H9 (cell line): ENCODE measurements at regions not wholly inside any gene's neighbourhood (a gene's known extent, or its start where the extent isn't known, plus 50 kb on each side); places are given as distances from the start of the nearest gene placed in this dataset.

Source experiments
- DNase-seq: peaks from one replicate; pipeline ENCODE4 v3.0.0-alpha.2; 2017
- H2AFZ ChIP-seq: one replicate; pipeline ENCODE4 v1.6.1; 2013; ENCODE audit warnings: mild to moderate bottlenecking, low read length, control low read depth, moderate library complexity
- H2AK5ac ChIP-seq: 2 replicates; pipeline ENCODE4 v1.6.1; 2013; ENCODE audit warnings: low read length, control low read depth, mixed read lengths; ENCODE audit not compliant: insufficient read length
- H2BK120ac ChIP-seq: one replicate; pipeline ENCODE4 v1.6.1; 2013; ENCODE audit warnings: low read depth, mild to moderate bottlenecking, low read length, control low read depth, inconsistent platforms; ENCODE audit not compliant: poor library complexity, severe bottlenecking
- H2BK12ac ChIP-seq: 2 replicates; pipeline ENCODE4 v1.6.1; 2013; ENCODE audit warnings: low read length, control low read depth, mixed read lengths, low read depth; ENCODE audit not compliant: insufficient read length
- H2BK15ac ChIP-seq: 2 replicates; pipeline ENCODE4 v1.6.1; 2013; ENCODE audit warnings: low read depth, low read length, control low read depth
- H2BK20ac ChIP-seq: one replicate; pipeline ENCODE4 v1.6.1; 2013; ENCODE audit warnings: low read depth, mild to moderate bottlenecking, low read length, control low read depth, inconsistent platforms; ENCODE audit not compliant: poor library complexity, severe bottlenecking
- H2BK5ac ChIP-seq: 2 replicates; pipeline ENCODE4 v1.6.1; 2013; ENCODE audit warnings: low read length, control low read depth, mixed read lengths; ENCODE audit not compliant: insufficient read length
- H3K14ac ChIP-seq: 2 replicates; pipeline ENCODE4 v1.6.1; 2013; ENCODE audit warnings: low read length, control low read depth; ENCODE audit not compliant: insufficient read depth
- H3K18ac ChIP-seq: 2 replicates; pipeline ENCODE4 v1.6.1; 2013; ENCODE audit warnings: low read depth, mild to moderate bottlenecking, mixed read lengths, low read length, control low read depth; ENCODE audit not compliant: insufficient read length
- H3K23ac ChIP-seq: 2 replicates; pipeline ENCODE4 v1.6.1; 2013; ENCODE audit warnings: low read length, control low read depth, mixed read lengths, low read depth; ENCODE audit not compliant: insufficient read length
- H3K23me2 ChIP-seq: 2 replicates; pipeline ENCODE4 v1.6.1; 2013; ENCODE audit warnings: low read depth, mild to moderate bottlenecking, mixed read lengths, low read length, control low read depth; ENCODE audit not compliant: insufficient read length, poor library complexity, severe bottlenecking
- H3K27ac ChIP-seq: 2 replicates; pipeline ENCODE4 v1.5.1; 2013; ENCODE audit warnings: low read length, control low read depth, mixed read lengths, low read depth; ENCODE audit not compliant: insufficient read length
- H3K27me3 ChIP-seq: 2 replicates; pipeline ENCODE4 v1.6.1; 2013; ENCODE audit warnings: low read length, control low read depth, inconsistent platforms; ENCODE audit not compliant: insufficient read depth
- H3K4ac ChIP-seq: 2 replicates; pipeline ENCODE4 v1.6.1; 2013; ENCODE audit warnings: low read depth, mild to moderate bottlenecking, control low read depth, inconsistent platforms, low read length, moderate library complexity
- H3K4me1 ChIP-seq: 2 replicates; pipeline ENCODE4 v1.6.1; 2013; ENCODE audit warnings: low read length, control low read depth, inconsistent platforms; ENCODE audit not compliant: insufficient read depth
- H3K4me2 ChIP-seq: 2 replicates; pipeline ENCODE4 v1.6.1; 2013; ENCODE audit warnings: low read length, control low read depth, mixed read lengths; ENCODE audit not compliant: insufficient read length, insufficient read depth
- H3K56ac ChIP-seq: 2 replicates; pipeline ENCODE4 v1.6.1; 2013; ENCODE audit warnings: low read depth, mild to moderate bottlenecking, mixed read lengths, low read length, control low read depth; ENCODE audit not compliant: insufficient read length
- H3K79me1 ChIP-seq: 2 replicates; pipeline ENCODE4 v1.6.1; 2013; ENCODE audit warnings: low read depth, mild to moderate bottlenecking, moderate library complexity, low read length, control low read depth, inconsistent platforms; ENCODE audit not compliant: insufficient read depth, poor library complexity, severe bottlenecking
- H3K79me2 ChIP-seq: 2 replicates; pipeline ENCODE4 v1.6.1; 2013; ENCODE audit warnings: low read length, control low read depth, inconsistent platforms; ENCODE audit not compliant: insufficient read depth
- H3K9ac ChIP-seq: 2 replicates; pipeline ENCODE4 v1.6.1; 2013; ENCODE audit warnings: low read length, control low read depth, mixed read lengths; ENCODE audit not compliant: insufficient read length; ENCODE audit errors: extremely low read depth
- H3K9me3 ChIP-seq: one replicate; pipeline ENCODE4 v1.6.1; 2013; ENCODE audit warnings: low read depth, low read length, inconsistent platforms; ENCODE audit not compliant: control insufficient read depth
- H3T11ph ChIP-seq: one replicate; pipeline ENCODE4 v1.6.1; 2013; ENCODE audit warnings: mild to moderate bottlenecking, low read length, control low read depth, inconsistent platforms
- H4K20me1 ChIP-seq: one replicate; pipeline ENCODE4 v1.6.1; 2013; ENCODE audit not compliant: control insufficient read depth, insufficient read length, insufficient read depth
- H4K5ac ChIP-seq: 2 replicates; pipeline ENCODE4 v1.6.1; 2013; ENCODE audit warnings: low read depth, mild to moderate bottlenecking, mixed read lengths, low read length, control low read depth; ENCODE audit not compliant: insufficient read length
- H4K8ac ChIP-seq: replicated peaks from 2 replicates; pipeline ENCODE4 v1.6.1; 2013; ENCODE audit warnings: low read length, control low read depth, mixed read lengths, low read depth; ENCODE audit not compliant: insufficient read length
- H4K91ac ChIP-seq: 2 replicates; pipeline ENCODE4 v1.6.1; 2013; ENCODE audit warnings: low read depth, mild to moderate bottlenecking, moderate library complexity, mixed read lengths, low read length, control low read depth; ENCODE audit not compliant: insufficient read length
- H3K27ac Mint-ChIP-seq, 3 experiments: 2 replicates in 2 of 3; 3 replicates in 1 of 3; pipeline ENCODE4 v1.8.0; 2020 to 2021; ENCODE audit warnings: mixed read lengths in 3 of 3, mild to moderate bottlenecking in 1 of 3, moderate library complexity in 1 of 3
- H3K27me3 Mint-ChIP-seq: 2 replicates; pipeline ENCODE4 v1.8.0; 2021; ENCODE audit warnings: low read depth, mild to moderate bottlenecking, moderate library complexity, mixed read lengths
- H3K36me3 Mint-ChIP-seq, 3 experiments: 2 replicates in 2 of 3; 3 replicates in 1 of 3; pipeline ENCODE4 v1.8.0; 2020 to 2021; ENCODE audit warnings: low read depth in 3 of 3, mixed read lengths in 3 of 3; ENCODE audit not compliant: insufficient read depth in 1 of 3
- H3K4me1 Mint-ChIP-seq, 2 experiments: 2 replicates each; pipeline ENCODE4 v1.8.0; 2020; ENCODE audit warnings: mixed read lengths in 2 of 2
- H3K4me3 Mint-ChIP-seq, 2 experiments: 2 replicates in 1 of 2; 3 replicates in 1 of 2; pipeline ENCODE4 v1.8.0; 2020 to 2021; ENCODE audit warnings: mild to moderate bottlenecking in 2 of 2, mixed read lengths in 2 of 2, moderate library complexity in 1 of 2
- H3K9me3 Mint-ChIP-seq, 2 experiments: 2 replicates in 1 of 2; 3 replicates in 1 of 2; pipeline ENCODE4 v1.8.0; 2020; ENCODE audit warnings: mild to moderate bottlenecking in 2 of 2, mixed read lengths in 2 of 2, moderate library complexity in 1 of 2
- WGBS: extraction: QIAGEN DNeasy Blood & Tissue Kit; methylation state at CpG from one replicate; pipeline ENCODE4 v1.1.7; 2013; ENCODE audit warnings: missing lambda C conversion rate, low lambda C conversion rate, mixed read lengths; ENCODE audit not compliant: insufficient read length; ENCODE audit errors: extremely low coverage; 5-methylcytosine and 5-hydroxymethylcytosine counted together
- TF ChIP-seq, protein P1 (sequence below): fragments of 200-600 bp; sonication (generic); conservative IDR thresholded peaks from 3 replicates; pipeline ENCODE4 v1.8.0; 2021; ENCODE audit warnings: antibody characterized with exemption, mild to moderate bottlenecking

DNA sequence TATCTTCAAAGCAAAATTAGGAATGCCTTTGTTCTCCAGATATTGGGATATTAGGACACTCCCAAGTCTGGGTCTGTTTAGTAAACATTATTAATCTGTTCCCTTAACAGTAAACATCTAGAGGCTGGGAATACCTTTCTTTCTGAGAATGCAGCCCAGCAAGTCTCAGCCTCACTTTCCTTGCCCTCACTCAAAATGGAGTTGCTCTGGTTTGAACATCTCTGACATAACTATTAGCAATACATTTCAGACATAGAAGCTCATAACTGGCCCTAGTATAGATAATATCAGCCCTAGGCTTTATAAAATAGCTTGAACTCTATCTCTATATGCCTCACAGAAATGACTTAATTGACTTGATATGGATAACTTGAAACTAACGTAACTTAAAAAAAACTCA lies 299.8 kb downstream of the SPATA18 start:
- Histone ChIP-seq H3K9ac (no peak overlapping the region), H2BK20ac (no peak overlapping the region), H3K9me3 (no peaks in the 10 kb centered on the region), H2BK120ac (no peak overlapping the region), H3K4me2 (no peak overlapping the region), H4K8ac (no peak overlapping the region), H4K5ac (no peak overlapping the region), H2BK5ac (no peak overlapping the region), H2BK12ac (no peak overlapping the region), H4K91ac (no peak overlapping the region), H3K18ac (no peak overlapping the region), H2BK15ac (no peak overlapping the region), H3K79me1 (no peaks in the 10 kb centered on the region), H2AFZ (no peak overlapping the region), H3K4me1 (no peaks in the 10 kb centered on the region), H4K20me1 (no peaks in the 10 kb centered on the region), H2AK5ac (no peak overlapping the region), H3K27me3 (no peaks in the 10 kb centered on the region), H3K4ac (no peak overlapping the region), H3T11ph (no peak overlapping the region), H3K23me2 (no peaks in the 10 kb centered on the region), H3K23ac (no peak overlapping the region), H3K56ac (no peak overlapping the region), H3K14ac (no peak overlapping the region), H3K27ac (no peak overlapping the region), H3K79me2 (no peaks in the 10 kb centered on the region)
- Mint-ChIP-seq H3K27ac (no peak overlapping the region), H3K4me1 (peaks cover 3 to 9% of the 10 kb centered on the region in 2 experiments; a peak in 3 of 4 replicates), H3K4me3 (no peak overlapping the region), H3K36me3 (peaks cover 0 to 2% (median 0%) of the 10 kb centered on the region in 3 experiments; a peak in 2 of 7 replicates), H3K9me3 (peaks cover 0 to 3% of the 10 kb centered on the region in 2 experiments; a peak in 3 of 5 replicates), H3K27me3 (no peaks in the 10 kb centered on the region; the same call in 1 of the 2 replicates)
- no CpG with 5 or more reads among the region's 1 CpG for WGBS
- TF ChIP-seq, protein P1, sequence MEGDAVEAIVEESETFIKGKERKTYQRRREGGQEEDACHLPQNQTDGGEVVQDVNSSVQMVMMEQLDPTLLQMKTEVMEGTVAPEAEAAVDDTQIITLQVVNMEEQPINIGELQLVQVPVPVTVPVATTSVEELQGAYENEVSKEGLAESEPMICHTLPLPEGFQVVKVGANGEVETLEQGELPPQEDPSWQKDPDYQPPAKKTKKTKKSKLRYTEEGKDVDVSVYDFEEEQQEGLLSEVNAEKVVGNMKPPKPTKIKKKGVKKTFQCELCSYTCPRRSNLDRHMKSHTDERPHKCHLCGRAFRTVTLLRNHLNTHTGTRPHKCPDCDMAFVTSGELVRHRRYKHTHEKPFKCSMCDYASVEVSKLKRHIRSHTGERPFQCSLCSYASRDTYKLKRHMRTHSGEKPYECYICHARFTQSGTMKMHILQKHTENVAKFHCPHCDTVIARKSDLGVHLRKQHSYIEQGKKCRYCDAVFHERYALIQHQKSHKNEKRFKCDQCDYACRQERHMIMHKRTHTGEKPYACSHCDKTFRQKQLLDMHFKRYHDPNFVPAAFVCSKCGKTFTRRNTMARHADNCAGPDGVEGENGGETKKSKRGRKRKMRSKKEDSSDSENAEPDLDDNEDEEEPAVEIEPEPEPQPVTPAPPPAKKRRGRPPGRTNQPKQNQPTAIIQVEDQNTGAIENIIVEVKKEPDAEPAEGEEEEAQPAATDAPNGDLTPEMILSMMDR: no peak
- no peak for DNase-seq
